Urinary bladder (tissue), 3 donors: ENCODE measurements at regions not wholly inside any gene's neighbourhood (a gene's known extent, or its start where the extent isn't known, plus 50 kb on each side); places are given as distances from the start of the nearest gene placed in this dataset.
"Not testable (repeated sequence)": the region's sequence is repeated elsewhere in the genome, so short reads cannot be mapped to it uniquely, and the experiment has no call there.

Experiments
- DNase-seq: peaks from one replicate; pipeline ENCODE4 v3.0.0-alpha.2; 2015; ENCODE audit errors: extremely low spot score
- H3K27ac ChIP-seq: one replicate; pipeline ENCODE4 v1.5.1; 2013; ENCODE audit warnings: low read depth, mild to moderate bottlenecking, moderate library complexity
- H3K36me3 ChIP-seq: one replicate; pipeline ENCODE4 v1.6.1; 2013; ENCODE audit warnings: mild to moderate bottlenecking, moderate library complexity; ENCODE audit not compliant: insufficient read depth
- H3K4me1 ChIP-seq: one replicate; pipeline ENCODE4 v1.6.1; 2013; ENCODE audit warnings: mild to moderate bottlenecking, moderate library complexity; ENCODE audit not compliant: insufficient read depth
- H3K4me3 ChIP-seq: one replicate; pipeline ENCODE4 v1.5.1; 2013; ENCODE audit warnings: low read depth, low read length
- WGBS: extraction: QIAGEN DNeasy Blood & Tissue Kit; methylation state at CpG from one replicate; pipeline ENCODE4 v1.1.7; 2013; 5-methylcytosine and 5-hydroxymethylcytosine counted together
- donor health status: healthy with polysubstance abuse.
- donor health status: healthy.

- no peak overlapping the region for H3K27ac ChIP-seq
- no peak overlapping the region for H3K4me3 ChIP-seq
- H3K36me3 ChIP-seq, result no peaks in the 10 kb centered on the region
- 40% methylated on average over 3 of the region's 3 CpGs for WGBS
- no peak for DNase-seq
- H3K4me1 ChIP-seq, result no peaks in the 10 kb centered on the region
Observed at GRCh38 chrX:139475432-139475831, 55.1 kb upstream of the F9 start.

- H3K27ac ChIP-seq, H3K4me1 ChIP-seq, H3K36me3 ChIP-seq, H3K4me3 ChIP-seq, DNase-seq: not testable (repeated sequence)
- WGBS, result 74% methylated on average over 1 of the region's 1 CpG
Observed at GRCh38 chrX:139461945-139462344, 68.6 kb upstream of the F9 start.

- WGBS, result 69% methylated on average over 1 of the region's 1 CpG
Observed at GRCh38 chrX:139454743-139455142, 75.8 kb upstream of the F9 start.

GRCh38 chrX:139448996-139449395 is 81.5 kb upstream of the F9 start:
- Histone ChIP-seq H3K4me3 (no peak overlapping the region), H3K27ac (no peak overlapping the region), H3K4me1 (no peaks in the 10 kb centered on the region), H3K36me3 (no peaks in the 10 kb centered on the region)
- WGBS, result 48% methylated on average over 2 of the region's 2 CpGs
- DNase-seq, result no peak

More at GRCh38 chrX:139454743-139455142, 75.8 kb upstream of the F9 start:
- H3K27ac ChIP-seq, result no peak overlapping the region
- DNase-seq, result no peak
- H3K4me3 ChIP-seq, result no peak overlapping the region
- no peaks in the 10 kb centered on the region for H3K4me1 ChIP-seq
- no peaks in the 10 kb centered on the region for H3K36me3 ChIP-seq

- no peaks in the 10 kb centered on the region for H3K4me1 ChIP-seq
Observed at GRCh38 chrX:139446832-139447231, 83.7 kb upstream of the F9 start.

GRCh38 chrX:139429913-139430312 is 100.6 kb upstream of the F9 start:
- Histone ChIP-seq H3K4me3 (no peak overlapping the region), H3K4me1 (no peaks in the 10 kb centered on the region), H3K27ac (no peak overlapping the region), H3K36me3 (no peaks in the 10 kb centered on the region)
- DNase-seq, result no peak
- WGBS, result 15% methylated on average over 2 of the region's 2 CpGs

More at GRCh38 chrX:139446832-139447231, 83.7 kb upstream of the F9 start:
- no peak for DNase-seq
- 95% methylated on average over 40 of the region's 40 CpGs for WGBS
- Histone ChIP-seq H3K4me3 (no peak overlapping the region), H3K36me3 (no peaks in the 10 kb centered on the region), H3K27ac (no peak overlapping the region)

GRCh38 chrX:139423186-139423585 is 107.4 kb upstream of the F9 start:
- H3K36me3 ChIP-seq, result no peaks in the 10 kb centered on the region
- H3K4me1 ChIP-seq, result no peaks in the 10 kb centered on the region
- no peak overlapping the region for H3K27ac ChIP-seq
- WGBS, result 12% methylated on average over 3 of the region's 3 CpGs
- H3K4me3 ChIP-seq, result no peak overlapping the region
- DNase-seq, result no peak

GRCh38 chrX:139398258-139398657 is 132.3 kb upstream of the F9 start:
- not testable (repeated sequence) for DNase-seq, H3K4me3 ChIP-seq, H3K36me3 ChIP-seq, H3K27ac ChIP-seq, H3K4me1 ChIP-seq
- 94% methylated on average over 2 of the region's 2 CpGs for WGBS

GRCh38 chrX:139388254-139388653 is 142.3 kb upstream of the F9 start:
- DNase-seq, result no peak
- 69% methylated on average over 3 of the region's 3 CpGs for WGBS
- no peak overlapping the region for H3K27ac ChIP-seq
- no peak overlapping the region for H3K4me3 ChIP-seq
- H3K4me1 ChIP-seq, result no peaks in the 10 kb centered on the region
- H3K36me3 ChIP-seq, result no peaks in the 10 kb centered on the region

GRCh38 chrX:139382529-139382928 is 148.0 kb upstream of the F9 start:
- Histone ChIP-seq H3K36me3 (no peaks in the 10 kb centered on the region), H3K4me1 (no peaks in the 10 kb centered on the region), H3K4me3 (no peak overlapping the region), H3K27ac (no peak overlapping the region)
- 95% methylated on average over 14 of the region's 14 CpGs for WGBS
- DNase-seq, result no peak

GRCh38 chrX:139376547-139376946 is 154.0 kb upstream of the F9 start:
- H3K4me1 ChIP-seq, DNase-seq, H3K36me3 ChIP-seq, H3K4me3 ChIP-seq, H3K27ac ChIP-seq: not testable (repeated sequence)
- 85% methylated on average over 3 of the region's 3 CpGs for WGBS

- DNase-seq, result no peak
- Histone ChIP-seq H3K4me3 (no peak overlapping the region), H3K36me3 (no peaks in the 10 kb centered on the region)
Observed at GRCh38 chrX:139360356-139360755, 170.2 kb upstream of the F9 start.

GRCh38 chrX:139342594-139342991 is 187.9 kb upstream of the F9 start:
- not testable (repeated sequence) for H3K4me3 ChIP-seq, H3K4me1 ChIP-seq, H3K36me3 ChIP-seq, DNase-seq, H3K27ac ChIP-seq
- WGBS, result 11% methylated on average over 4 of the region's 4 CpGs

More at GRCh38 chrX:139360356-139360755, 170.2 kb upstream of the F9 start:
- H3K4me1 ChIP-seq, result no peaks in the 10 kb centered on the region
- H3K27ac ChIP-seq, result no peak overlapping the region

- not testable (repeated sequence) for H3K4me3 ChIP-seq, H3K36me3 ChIP-seq, DNase-seq, H3K4me1 ChIP-seq, H3K27ac ChIP-seq
- WGBS, result 16% methylated on average over 21 of the region's 21 CpGs
Observed at GRCh38 chrX:139341855-139342593, 188.5 kb upstream of the F9 start.

GRCh38 chrX:139332441-139332840 is 198.1 kb upstream of the F9 start:
- 85% methylated on average over 2 of the region's 2 CpGs for WGBS
- H3K4me1 ChIP-seq, result no peaks in the 10 kb centered on the region
- no peak overlapping the region for H3K27ac ChIP-seq
- H3K36me3 ChIP-seq, result no peaks in the 10 kb centered on the region
- no peak overlapping the region for H3K4me3 ChIP-seq
- DNase-seq, result no peak
